Aorta (tissue), 5 donors: ENCODE measurements at regions not wholly inside any gene's neighbourhood (a gene's known extent, or its start where the extent isn't known, plus 50 kb on each side); places are given as distances from the start of the nearest gene placed in this dataset.
"Not testable (repeated sequence)": the region's sequence is repeated elsewhere in the genome, so short reads cannot be mapped to it uniquely, and the experiment has no call there.

Experiments
- ATAC-seq: fragments of 200-7000 bp; cut with Tn5 transposase; one replicate; pipeline ENCODE4 v1.9.1; 2022; ENCODE audit warnings: moderate library complexity; ENCODE audit not compliant: low FRiP score
- DNase-seq, 2 donors: peaks; one replicate each; pipeline ENCODE4 v3.0.0-alpha.2; 2020
- H3K27ac ChIP-seq, 2 donors: one replicate each; pipeline ENCODE4 v1.5.1; 2013; ENCODE audit warnings: low read length in 2 of 2, mild to moderate bottlenecking in 2 of 2, moderate library complexity in 2 of 2, control low read depth in 1 of 2, inconsistent platforms in 1 of 2, low read depth in 1 of 2
- H3K27me3 ChIP-seq, 2 donors: one replicate each; pipeline ENCODE4 v1.6.1; 2013; ENCODE audit warnings: control low read depth in 1 of 2, low read length in 1 of 2, mild to moderate bottlenecking in 1 of 2, moderate library complexity in 1 of 2; ENCODE audit not compliant: insufficient read depth in 2 of 2, control insufficient read depth in 1 of 2
- H3K36me3 ChIP-seq, 2 donors: one replicate each; pipeline ENCODE4 v1.6.1; 2013; ENCODE audit warnings: control low read depth in 1 of 2, low read length in 1 of 2, mild to moderate bottlenecking in 1 of 2; ENCODE audit not compliant: insufficient read depth in 2 of 2, control insufficient read depth in 1 of 2
- H3K4me1 ChIP-seq, 2 donors: one replicate each; pipeline ENCODE4 v1.6.1; 2013; ENCODE audit warnings: low read length in 2 of 2, control low read depth in 1 of 2, mild to moderate bottlenecking in 1 of 2, moderate library complexity in 1 of 2; ENCODE audit not compliant: insufficient read depth in 2 of 2, control insufficient read depth in 1 of 2
- H3K4me3 ChIP-seq, 2 donors: one replicate each; pipeline ENCODE4 v1.5.1; 2013; ENCODE audit warnings: low read length in 2 of 2, control low read depth in 1 of 2, mild to moderate bottlenecking in 1 of 2
- H3K9me3 ChIP-seq: one replicate; pipeline ENCODE4 v1.6.1; 2013; ENCODE audit warnings: mild to moderate bottlenecking, low read length; ENCODE audit not compliant: control insufficient read depth
- WGBS, 2 donors: extraction: QIAGEN DNeasy Blood & Tissue Kit; methylation state at CpG; one replicate each; pipeline ENCODE4 v1.1.7; 2013; 5-methylcytosine and 5-hydroxymethylcytosine counted together
- intact Hi-C, 2 donors: fragments of 100-400 bp; cut with DNase I; formaldehyde crosslinking; loops; one replicate each; pipeline versions ENCODE4 v1.14.2 to v1.15.0; 2022
- donor health status: healthy with polysubstance abuse.
- donor health status: Bipolar disorder and iron deficiency.
- donor health status: DM: no; HTN: no; CAD: no.
- donor health status: DM: no; HTN: no; CAD: no.
- donor health status: DM: yes; HTN: yes; CAD: no.

- Histone ChIP-seq H3K27ac (no peak overlapping the region), H3K36me3 (no peaks in the 10 kb centered on the region), H3K4me3 (no peak overlapping the region), H3K4me1 (no peaks in the 10 kb centered on the region), H3K9me3 (no peaks in the 10 kb centered on the region), H3K27me3 (no peaks in the 10 kb centered on the region)
- no peak for ATAC-seq
- no peak for DNase-seq
- intact Hi-C loops: no loop called here
- 72 to 77% methylated on average over 2 of the region's 2 CpGs for WGBS, 2 donors
Measured at GRCh38 chr10:25820472-25820871, 113.6 kb upstream of the MYO3A start.

GRCh38 chr10:25820874-25821273 lies 113.2 kb upstream of the MYO3A start:
- ATAC-seq: no peak
- Histone ChIP-seq H3K9me3 (no peaks in the 10 kb centered on the region), H3K27me3 (no peaks in the 10 kb centered on the region), H3K4me3 (no peak overlapping the region), H3K36me3 (no peaks in the 10 kb centered on the region), H3K4me1 (no peaks in the 10 kb centered on the region), H3K27ac (no peak overlapping the region)
- intact Hi-C loops: no loop called here
- WGBS, 2 donors: 67 to 72% methylated on average over 8 of the region's 8 CpGs
- no peak for DNase-seq

- Histone ChIP-seq H3K27ac (no peak overlapping the region), H3K36me3 (no peaks in the 10 kb centered on the region), H3K4me3 (no peak overlapping the region), H3K27me3 (no peaks in the 10 kb centered on the region), H3K9me3 (no peaks in the 10 kb centered on the region), H3K4me1 (no peaks in the 10 kb centered on the region)
- no peak for ATAC-seq
- intact Hi-C loops: no loop called here
- WGBS, 2 donors: 38 to 42% methylated on average over 4 of the region's 4 CpGs
- no peak for DNase-seq
Measured at GRCh38 chr10:25824050-25824449, 110.0 kb upstream of the MYO3A start.

- ATAC-seq: no peak
- Histone ChIP-seq H3K27me3 (no peaks in the 10 kb centered on the region), H3K4me1 (no peaks in the 10 kb centered on the region), H3K4me3 (no peak overlapping the region), H3K9me3 (no peaks in the 10 kb centered on the region), H3K27ac (no peak overlapping the region), H3K36me3 (no peaks in the 10 kb centered on the region)
- no peak for DNase-seq
- 43% methylated on average over 4 of the region's 4 CpGs for WGBS, 2 donors
- intact Hi-C loops: no loop called here
Measured at GRCh38 chr10:25828475-25828874, 105.6 kb upstream of the MYO3A start.

- ATAC-seq: no peak
Measured at GRCh38 chr10:25831080-25831479, 102.9 kb upstream of the MYO3A start.

GRCh38 chr10:25839683-25840082 lies 94.3 kb upstream of the MYO3A start:
- DNase-seq: no peak
- Histone ChIP-seq H3K27ac (no peak overlapping the region), H3K4me1 (no peaks in the 10 kb centered on the region), H3K27me3 (no peaks in the 10 kb centered on the region), H3K9me3 (no peaks in the 10 kb centered on the region), H3K36me3 (no peaks in the 10 kb centered on the region), H3K4me3 (no peak overlapping the region)
- ATAC-seq: no peak
- intact Hi-C loops: no loop called here
- 35 to 40% methylated on average over 3 of the region's 3 CpGs for WGBS, 2 donors

More at GRCh38 chr10:25831080-25831479, 102.9 kb upstream of the MYO3A start:
- Histone ChIP-seq H3K4me3 (no peak overlapping the region), H3K36me3 (no peaks in the 10 kb centered on the region), H3K9me3 (no peaks in the 10 kb centered on the region), H3K27me3 (no peaks in the 10 kb centered on the region), H3K4me1 (no peaks in the 10 kb centered on the region), H3K27ac (no peak overlapping the region)
- 68 to 88% methylated on average over 1 of the region's 1 CpG for WGBS, 2 donors
- no peak for DNase-seq
- intact Hi-C loops: no loop called here

GRCh38 chr10:25840875-25841274 lies 93.2 kb upstream of the MYO3A start:
- ATAC-seq: not testable (repeated sequence)

GRCh38 chr10:25842146-25842545 lies 91.9 kb upstream of the MYO3A start:
- H3K36me3 ChIP-seq: no peaks in the 10 kb centered on the region
- H3K27me3 ChIP-seq: no peaks in the 10 kb centered on the region
- DNase-seq: no peak
- intact Hi-C loops: no loop called here
- no peak for ATAC-seq
- H3K4me3 ChIP-seq: no peak overlapping the region
- H3K4me1 ChIP-seq: no peaks in the 10 kb centered on the region
- WGBS, 2 donors: 46 to 52% methylated on average over 6 of the region's 6 CpGs
- H3K27ac ChIP-seq: no peak overlapping the region
- H3K9me3 ChIP-seq: no peaks in the 10 kb centered on the region

More at GRCh38 chr10:25840875-25841274, 93.2 kb upstream of the MYO3A start:
- H3K27me3 ChIP-seq, H3K9me3 ChIP-seq, intact Hi-C loops, H3K4me1 ChIP-seq, H3K4me3 ChIP-seq, H3K27ac ChIP-seq, H3K36me3 ChIP-seq, DNase-seq: not testable (repeated sequence)
- 94 to 98% methylated on average over 3 of the region's 3 CpGs for WGBS, 2 donors

GRCh38 chr10:25843551-25844170 lies 90.4 kb upstream of the MYO3A start:
- Histone ChIP-seq H3K36me3 (no peaks in the 10 kb centered on the region), H3K27ac (no peak overlapping the region), H3K4me3 (no peak overlapping the region), H3K4me1 (no peaks in the 10 kb centered on the region), H3K27me3 (no peaks in the 10 kb centered on the region), H3K9me3 (no peaks in the 10 kb centered on the region)
- ATAC-seq (no peak), DNase-seq (no peak)
- intact Hi-C loops: no loop called here
- 73 to 76% methylated on average over 10 of the region's 10 CpGs for WGBS, 2 donors
